ENCODE measurements at regions not wholly inside any gene's neighbourhood (a gene's known extent, or its start where the extent isn't known, plus 50 kb on each side); places are given as distances from the start of the nearest gene placed in this dataset.
"Not testable (repeated sequence)": the region's sequence is repeated elsewhere in the genome, so short reads cannot be mapped to it uniquely, and the experiment has no call there.

- no peak for DNase-seq (ENCODE audit: low read depth)
These were observed 86.3 kb downstream of the GYPE start for GRCh38 chr4:143819029-143819428.

- DNase-seq (ENCODE audit: low read depth), result not testable (repeated sequence)
These were observed 87.5 kb downstream of the GYPE start for GRCh38 chr4:143817866-143818265.

- DNase-seq (ENCODE audit: low read depth), result not testable (repeated sequence)
These were observed 90.0 kb downstream of the GYPE start for GRCh38 chr4:143815375-143815774.

GRCh38 chr4:143813431-143814154 lies 91.8 kb downstream of the GYPE start:
- not testable (repeated sequence) for DNase-seq (ENCODE audit: low read depth)

- not testable (repeated sequence) for DNase-seq (ENCODE audit: low read depth)
These were observed 91.2 kb upstream of the FREM3 start for GRCh38 chr4:143791693-143792092.

GRCh38 chr4:143790425-143790824 lies 90.0 kb upstream of the FREM3 start:
- not testable (repeated sequence) for DNase-seq (ENCODE audit: low read depth)

- not testable (repeated sequence) for DNase-seq (ENCODE audit: low read depth)
These were observed 89.1 kb upstream of the FREM3 start for GRCh38 chr4:143789618-143790017.

GRCh38 chr4:143784567-143784966 lies 84.1 kb upstream of the FREM3 start:
- DNase-seq (ENCODE audit: low read depth), result no peak

GRCh38 chr4:143782521-143782920 lies 82.0 kb upstream of the FREM3 start:
- DNase-seq (ENCODE audit: low read depth), result no peak

- peak; percentile 58 for DNase-seq (ENCODE audit: low read depth)
These were observed 73.8 kb upstream of the FREM3 start for GRCh38 chr4:143773998-143774895.

- no peak for DNase-seq (ENCODE audit: low read depth)
These were observed 70.8 kb upstream of the FREM3 start for GRCh38 chr4:143771269-143771668.

- DNase-seq (ENCODE audit: low read depth), result peak; percentile 84
These were observed 67.6 kb upstream of the FREM3 start for GRCh38 chr4:143768007-143768591.

GRCh38 chr4:143763587-143763986 lies 63.1 kb upstream of the FREM3 start:
- no peak for DNase-seq (ENCODE audit: low read depth)

GRCh38 chr4:143762511-143762910 lies 62.0 kb upstream of the FREM3 start:
- no peak for DNase-seq (ENCODE audit: low read depth)
